ENCODE measurements at regions not wholly inside any gene's neighbourhood (a gene's known extent, or its start where the extent isn't known, plus 50 kb on each side); places are given as distances from the start of the nearest gene placed in this dataset.

DNA sequence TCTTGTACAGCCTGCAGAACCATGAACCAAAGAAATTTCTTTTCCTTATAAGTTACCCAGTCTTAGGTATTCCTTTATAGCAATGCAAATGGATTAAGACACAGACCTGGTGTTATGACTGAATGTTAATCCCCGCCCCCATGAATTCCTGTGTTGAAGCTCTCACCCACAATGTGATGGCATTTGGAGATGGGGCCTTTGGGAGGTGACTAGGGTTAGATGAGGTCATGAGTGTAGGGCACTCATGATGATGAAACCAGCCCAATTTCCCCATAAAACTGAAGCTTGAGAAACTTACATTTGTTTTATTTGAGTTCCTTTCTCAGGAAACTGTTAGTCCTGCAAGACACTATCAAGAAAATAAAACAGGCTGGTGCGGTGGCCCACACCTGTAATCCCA, 115.8 kb upstream of the THY1 start:
- Histone ChIP-seq H3K4me3 (no peak overlapping the region), H3K36me3 (no peaks in the 10 kb centered on the region), H3K4me1 (peaks cover 1% of the 10 kb centered on the region), H3K9me3 (no peaks in the 10 kb centered on the region), H3K27me3 (no peaks in the 10 kb centered on the region), H3K27ac (no peak overlapping the region)
- intact Hi-C loops (cut with DNase I) = no loop called here
- peak in 1 of 2 donors; percentile 9 for DNase-seq (ENCODE audit: extremely low spot score in 2 of 2)
- TF ChIP-seq POLR2A (IDR thresholded peaks at IDR 0.05) = no peak
- no peak for TF ChIP-seq POLR2AphosphoS5 (IDR thresholded peaks at IDR 0.05; ENCODE audit: insufficient read depth in 1 of 2, low read depth in 1 of 2)
- TF ChIP-seq CTCF (IDR thresholded peaks at IDR 0.05) = no peak

- no peaks in the 10 kb centered on the region for H3K9me3 ChIP-seq
- H3K4me3 ChIP-seq = no peak overlapping the region
- no peak overlapping the region for H3K27ac ChIP-seq
- DNase-seq (ENCODE audit: extremely low spot score in 2 of 2) = peak in 1 of 2 donors; percentile 77
- H3K36me3 ChIP-seq = no peaks in the 10 kb centered on the region
- H3K27me3 ChIP-seq = no peaks in the 10 kb centered on the region
- TF ChIP-seq CTCF (IDR thresholded peaks at IDR 0.05) = no peak
- TF ChIP-seq POLR2AphosphoS5 (IDR thresholded peaks at IDR 0.05; ENCODE audit: insufficient read depth in 1 of 2, low read depth in 1 of 2) = no peak
- TF ChIP-seq POLR2A (IDR thresholded peaks at IDR 0.05) = no peak
- peaks cover 6% of the 10 kb centered on the region for H3K4me1 ChIP-seq
- intact Hi-C loops (cut with DNase I) = no loop called here
These were observed 114.6 kb upstream of the THY1 start for GRCh38 chr11:119537306-119538253.

- Histone ChIP-seq H3K27me3 (no peaks in the 10 kb centered on the region), H3K36me3 (no peaks in the 10 kb centered on the region), H3K4me3 (no peak overlapping the region), H3K9me3 (no peaks in the 10 kb centered on the region), H3K27ac (no peak overlapping the region), H3K4me1 (peaks cover 6% of the 10 kb centered on the region)
- TF ChIP-seq POLR2A (IDR thresholded peaks at IDR 0.05) (no peak), POLR2AphosphoS5 (IDR thresholded peaks at IDR 0.05; ENCODE audit: insufficient read depth in 1 of 2, low read depth in 1 of 2) (no peak), CTCF (IDR thresholded peaks at IDR 0.05) (no peak)
- intact Hi-C loops (cut with DNase I) = no loop called here
- no peak for DNase-seq (ENCODE audit: extremely low spot score in 2 of 2)
These were observed 113.8 kb upstream of the THY1 start for GRCh38 chr11:119536801-119537200.

GRCh38 chr11:119533921-119534736, 111.2 kb upstream of the THY1 start:
- Histone ChIP-seq H3K4me3 (no peak overlapping the region), H3K36me3 (no peaks in the 10 kb centered on the region), H3K9me3 (no peaks in the 10 kb centered on the region), H3K27me3 (no peaks in the 10 kb centered on the region), H3K4me1 (peaks cover 6% of the 10 kb centered on the region), H3K27ac (no peak overlapping the region)
- intact Hi-C loops (cut with DNase I) = no loop called here
- TF ChIP-seq CTCF (IDR thresholded peaks at IDR 0.05) (peak; percentile 39 to 60 (median 45)), POLR2A (IDR thresholded peaks at IDR 0.05) (no peak), POLR2AphosphoS5 (IDR thresholded peaks at IDR 0.05; ENCODE audit: insufficient read depth in 1 of 2, low read depth in 1 of 2) (no peak)
- DNase-seq (ENCODE audit: extremely low spot score in 2 of 2) = no peak
